PC-3 (cell line): ENCODE measurements at regions not wholly inside any gene's neighbourhood (a gene's known extent, or its start where the extent isn't known, plus 50 kb on each side); places are given as distances from the start of the nearest gene placed in this dataset.

ENCODE experiments used
- ATAC-seq: fragments of 200-7000 bp; cut with Tn5 transposase; 2 replicates; pipeline ENCODE4 v1.9.1; 2020; ENCODE audit warnings: mild to moderate bottlenecking, moderate library complexity
- BruUV-seq: library from RNA; stranded (reverse); fragments of 400-500 nt; replicated peaks from 2 replicates; lab custom pipeline; 2021; lab: Mats Ljungman, UMichigan
- CTCF ChIA-PET: fragments of 300-600 bp; sonication (Branson Sonifier 250); formaldehyde crosslinking; loops from one replicate; lab custom pipeline; 2022; ENCODE audit warnings: antibody characterized with exemption; lab: Charles Lee
- POLR2A ChIA-PET: fragments of 300-600 bp; sonication (Branson Sonifier 250); formaldehyde crosslinking; loops from one replicate; lab custom pipeline; 2022; ENCODE audit warnings: antibody characterized with exemption; ENCODE audit not compliant: unreplicated experiment; lab: Charles Lee
- DNase-seq: peaks from one replicate; pipeline ENCODE4 v3.0.0-alpha.2; 2015
- H2AFZ ChIP-seq: fragments of 300-600 bp; sonication (generic); 2 replicates; pipeline ENCODE4 v1.6.0; 2016; ENCODE audit warnings: antibody characterized with exemption, low read length
- H3F3A ChIP-seq: fragments of 300-600 bp; sonication (generic); one replicate; pipeline ENCODE4 v1.6.0; 2017; ENCODE audit warnings: antibody characterized with exemption, low read length, control low read depth, mild to moderate bottlenecking; ENCODE audit not compliant: unreplicated experiment
- H3K27ac ChIP-seq: fragments of 300-600 bp; sonication (generic); 2 replicates; pipeline ENCODE4 v1.5.1; 2016; ENCODE audit warnings: mild to moderate bottlenecking, low read length
- H3K27me3 ChIP-seq: fragments of 300-600 bp; sonication (generic); 2 replicates; pipeline ENCODE4 v1.6.1; 2016; ENCODE audit warnings: low read length, mixed read lengths
- H3K36me3 ChIP-seq: fragments of 300-600 bp; sonication (generic); 2 replicates; pipeline ENCODE4 v1.6.1; 2016; ENCODE audit warnings: low read depth, mixed run types, low read length, mixed read lengths
- H3K4me1 ChIP-seq: fragments of 300-600 bp; sonication (generic); 2 replicates; pipeline ENCODE4 v1.5.1; 2016; ENCODE audit warnings: low read length; ENCODE audit not compliant: insufficient read depth
- H3K4me2 ChIP-seq: fragments of 300-600 bp; sonication (generic); 2 replicates; pipeline ENCODE4 v1.6.0; 2016; ENCODE audit warnings: low read length
- H3K4me3 ChIP-seq: fragments of 300-600 bp; sonication (generic); 2 replicates; pipeline ENCODE4 v1.5.1; 2016; ENCODE audit warnings: mild to moderate bottlenecking, low read length, mixed read lengths
- H3K79me2 ChIP-seq: fragments of 300-600 bp; sonication (generic); 2 replicates; pipeline ENCODE4 v1.6.1; 2017; ENCODE audit warnings: low read length, mixed read lengths
- H3K9ac ChIP-seq: fragments of 300-600 bp; sonication (generic); 2 replicates; pipeline ENCODE4 v1.6.0; 2016; ENCODE audit warnings: mild to moderate bottlenecking, low read length
- H3K9me2 ChIP-seq: fragments of 300-600 bp; sonication (generic); replicated peaks from 2 replicates; pipeline ENCODE4 v1.6.1; 2016; ENCODE audit warnings: mixed run types, low read length, mixed read lengths
- H3K9me3 ChIP-seq: fragments of 300-600 bp; sonication (generic); 2 replicates; pipeline ENCODE4 v1.6.1; 2016; ENCODE audit warnings: low read length, mixed read lengths
- H4K20me1 ChIP-seq: fragments of 300-600 bp; sonication (generic); 2 replicates; pipeline ENCODE4 v1.6.1; 2016; ENCODE audit warnings: low read length, mixed read lengths
- EZH2 ChIP-seq: fragments of 300-600 bp; sonication (generic); IDR thresholded peaks from one replicate; pipeline ENCODE4 v1.6.1; 2017; ENCODE audit warnings: antibody characterized with exemption, mild to moderate bottlenecking, low read length; ENCODE audit not compliant: unreplicated experiment
- EZH2phosphoT487 ChIP-seq: fragments of 300-600 bp; sonication (generic); IDR thresholded peaks from 2 replicates; pipeline ENCODE4 v1.6.1; 2018; ENCODE audit warnings: mild to moderate bottlenecking, antibody characterized with exemption, low read length, borderline replicate concordance
- intact Hi-C: fragments of 100-400 bp; cut with micrococcal nuclease; formaldehyde crosslinking; loops from 2 replicates; pipeline ENCODE4 v1.9.0; 2023
- TF ChIP-seq, protein P1 (sequence below): fragments of 300-600 bp; sonication (generic); conservative IDR thresholded peaks from 2 replicates; pipeline ENCODE4 v1.5.1; 2017; ENCODE audit warnings: antibody characterized with exemption, low read depth, mild to moderate bottlenecking, low read length

DNA sequence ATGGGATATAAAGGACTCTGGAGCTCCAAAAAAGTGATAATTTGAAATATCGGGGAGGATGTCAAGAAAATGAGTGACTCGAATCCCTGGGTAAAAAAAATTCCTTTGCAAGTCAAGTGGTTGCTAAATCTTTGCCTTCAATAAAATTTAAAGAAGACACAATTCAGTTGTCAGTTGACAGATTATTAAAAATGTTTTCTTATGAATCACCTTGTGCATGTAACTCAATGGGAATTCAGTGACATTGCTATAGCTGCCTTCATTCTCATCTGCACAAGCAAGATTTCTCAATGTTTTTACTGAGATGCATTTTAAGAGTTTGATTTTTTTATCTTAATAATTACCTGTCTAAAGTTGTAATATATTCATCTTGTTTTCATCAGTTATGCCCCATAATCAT, 264.0 kb upstream of the IL12A start:
- Histone ChIP-seq H2AFZ (no peak overlapping the region), H3K9ac (no peak overlapping the region), H3K79me2 (no peaks in the 10 kb centered on the region), H3K9me2 (no peaks in the 10 kb centered on the region), H3F3A (no peaks in the 10 kb centered on the region), H3K4me3 (no peak overlapping the region), H3K4me2 (peak overlapping the region; percentile 41), H3K4me1 (peaks cover 42% of the 10 kb centered on the region), H3K27me3 (no peaks in the 10 kb centered on the region), H3K36me3 (no peaks in the 10 kb centered on the region), H3K9me3 (no peaks in the 10 kb centered on the region), H3K27ac (no peak overlapping the region), H4K20me1 (no peaks in the 10 kb centered on the region)
- BruUV-seq = no TSS peak
- CTCF ChIA-PET = no interaction called here
- DNase-seq (peak; percentile 75), ATAC-seq (no peak)
- intact Hi-C loops = loop anchor here (10.0 kb wide), 1 partner anchor 80 kb away; no protein-coding TSS in a partner anchor
- TF ChIP-seq EZH2phosphoT487 (no peak), EZH2 (no peak)
- TF ChIP-seq, protein P1, sequence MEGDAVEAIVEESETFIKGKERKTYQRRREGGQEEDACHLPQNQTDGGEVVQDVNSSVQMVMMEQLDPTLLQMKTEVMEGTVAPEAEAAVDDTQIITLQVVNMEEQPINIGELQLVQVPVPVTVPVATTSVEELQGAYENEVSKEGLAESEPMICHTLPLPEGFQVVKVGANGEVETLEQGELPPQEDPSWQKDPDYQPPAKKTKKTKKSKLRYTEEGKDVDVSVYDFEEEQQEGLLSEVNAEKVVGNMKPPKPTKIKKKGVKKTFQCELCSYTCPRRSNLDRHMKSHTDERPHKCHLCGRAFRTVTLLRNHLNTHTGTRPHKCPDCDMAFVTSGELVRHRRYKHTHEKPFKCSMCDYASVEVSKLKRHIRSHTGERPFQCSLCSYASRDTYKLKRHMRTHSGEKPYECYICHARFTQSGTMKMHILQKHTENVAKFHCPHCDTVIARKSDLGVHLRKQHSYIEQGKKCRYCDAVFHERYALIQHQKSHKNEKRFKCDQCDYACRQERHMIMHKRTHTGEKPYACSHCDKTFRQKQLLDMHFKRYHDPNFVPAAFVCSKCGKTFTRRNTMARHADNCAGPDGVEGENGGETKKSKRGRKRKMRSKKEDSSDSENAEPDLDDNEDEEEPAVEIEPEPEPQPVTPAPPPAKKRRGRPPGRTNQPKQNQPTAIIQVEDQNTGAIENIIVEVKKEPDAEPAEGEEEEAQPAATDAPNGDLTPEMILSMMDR = no peak
- POLR2A ChIA-PET = no interaction called here

DNA sequence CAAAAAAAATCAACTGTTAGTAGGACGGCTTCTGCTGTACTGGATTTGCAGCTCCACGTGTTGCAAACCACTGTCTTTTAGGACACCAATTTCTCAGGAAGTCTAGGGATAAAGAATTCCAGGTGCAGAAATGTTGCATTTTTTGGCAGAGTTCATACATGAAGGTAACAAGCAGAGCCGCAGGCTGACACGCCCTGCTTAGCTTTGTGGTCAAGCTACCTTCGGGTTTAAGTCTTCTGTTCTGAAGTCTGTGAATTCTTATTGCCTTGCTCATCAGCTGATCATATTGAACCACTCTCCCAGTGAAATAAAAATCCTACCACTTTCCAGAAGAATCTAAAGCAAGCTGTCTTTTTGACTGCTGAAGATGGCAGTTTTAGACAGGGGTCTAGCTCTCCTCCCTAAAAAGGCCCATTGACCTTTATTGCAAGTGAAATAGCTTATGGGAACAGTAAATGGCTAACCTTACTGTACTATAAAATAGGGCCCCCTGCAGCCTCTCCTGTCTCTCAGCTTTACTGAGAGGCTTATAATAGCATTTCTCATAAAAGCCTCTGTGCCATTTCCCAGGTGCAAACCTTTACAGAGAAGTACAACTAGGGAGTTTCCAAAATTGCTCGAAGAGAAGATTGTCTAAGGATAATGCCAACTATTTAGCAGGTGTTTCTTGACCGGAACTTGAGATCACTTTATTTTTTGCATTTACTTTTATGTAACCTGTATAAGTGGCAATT, 262.2 kb upstream of the IL12A start:
- Histone ChIP-seq H2AFZ (no peak overlapping the region), H3K27ac (peak overlapping the region; percentile 61), H3K36me3 (no peaks in the 10 kb centered on the region), H3K9ac (no peak overlapping the region), H3K79me2 (no peaks in the 10 kb centered on the region), H3K4me3 (peak overlapping the region; percentile 33; the same call in 1 of the 2 replicates), H3K27me3 (no peaks in the 10 kb centered on the region), H3K4me1 (peaks cover 42% of the 10 kb centered on the region), H4K20me1 (no peaks in the 10 kb centered on the region), H3K9me3 (no peaks in the 10 kb centered on the region), H3F3A (no peaks in the 10 kb centered on the region), H3K9me2 (no peaks in the 10 kb centered on the region), H3K4me2 (peak overlapping the region; percentile 79)
- ChIA-PET POLR2A (interaction anchor here (0.6 to 1.1 kb wide), 2 partner anchors 37 to 41 kb away, joined by 3 to 9 read pairs; no protein-coding TSS in a partner anchor), CTCF (interaction anchor here (0.5 to 1.4 kb wide), 4 partner anchors 61 to 131 kb away, joined by 4 to 10 read pairs (median 5); no protein-coding TSS in a partner anchor)
- BruUV-seq = no TSS peak
- TF ChIP-seq EZH2 (no peak), EZH2phosphoT487 (no peak)
- TF ChIP-seq, protein P1 = no peak
- intact Hi-C loops = loop anchor here (2.0 to 10.0 kb wide), 2 partner anchors 78 to 108 kb away; no protein-coding TSS in a partner anchor
- DNase-seq (peak; percentile 97), ATAC-seq (peak; percentile 92)

DNA sequence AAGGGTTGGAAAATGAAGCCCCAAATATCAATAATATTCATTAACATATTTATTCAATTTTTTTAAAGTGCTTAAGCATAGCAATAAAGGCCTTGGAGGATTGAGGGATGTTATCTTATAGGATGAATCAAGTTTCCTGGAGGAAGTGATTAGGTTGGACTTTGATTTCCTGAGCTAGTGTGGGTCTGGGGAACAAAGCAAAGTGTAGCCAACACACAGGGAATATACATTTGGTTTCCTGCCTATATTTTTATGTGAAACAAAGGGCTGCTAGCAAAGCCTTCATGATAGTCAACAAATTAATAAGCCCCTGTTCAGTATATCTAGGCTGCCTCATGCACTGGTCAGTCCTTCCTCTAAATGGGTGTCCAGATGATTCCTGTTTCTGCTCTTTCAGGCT, 261.1 kb upstream of the IL12A start:
- Histone ChIP-seq H3K79me2 (no peaks in the 10 kb centered on the region), H3K4me3 (no peak overlapping the region), H3K27me3 (no peaks in the 10 kb centered on the region), H2AFZ (no peak overlapping the region), H3K4me2 (0 out of 2 replicates have a peak overlapping the region, but pooled peaks have one; percentile 79), H3K27ac (no peak overlapping the region), H3K36me3 (no peaks in the 10 kb centered on the region), H3K9ac (no peak overlapping the region), H3F3A (no peaks in the 10 kb centered on the region), H4K20me1 (no peaks in the 10 kb centered on the region), H3K9me2 (no peaks in the 10 kb centered on the region), H3K9me3 (no peaks in the 10 kb centered on the region), H3K4me1 (peaks cover 45% of the 10 kb centered on the region)
- ChIA-PET POLR2A (no interaction called here), CTCF (no interaction called here)
- no TSS peak for BruUV-seq
- DNase-seq = peak; percentile 45
- no peak for TF ChIP-seq EZH2phosphoT487
- TF ChIP-seq EZH2 = no peak
- TF ChIP-seq, protein P1 = no peak
- peak; percentile 29; the same call in 1 of the 2 replicates for ATAC-seq
- intact Hi-C loops = loop anchor here (2.0 to 10.0 kb wide), 2 partner anchors 77 to 109 kb away; no protein-coding TSS in a partner anchor
